ENCODE measurements at regions not wholly inside any gene's neighbourhood (a gene's known extent, or its start where the extent isn't known, plus 50 kb on each side); places are given as distances from the start of the nearest gene placed in this dataset.
A peak's percentile ranks its signal among the peaks of the same experiment; 100 is the strongest.

GRCh38 chr2:7899923-7900322, 781.9 kb upstream of the ID2 start:
- no peak for DNase-seq (ENCODE audit: extremely low read depth in 1 of 2, low read depth in 1 of 2)

DNA sequence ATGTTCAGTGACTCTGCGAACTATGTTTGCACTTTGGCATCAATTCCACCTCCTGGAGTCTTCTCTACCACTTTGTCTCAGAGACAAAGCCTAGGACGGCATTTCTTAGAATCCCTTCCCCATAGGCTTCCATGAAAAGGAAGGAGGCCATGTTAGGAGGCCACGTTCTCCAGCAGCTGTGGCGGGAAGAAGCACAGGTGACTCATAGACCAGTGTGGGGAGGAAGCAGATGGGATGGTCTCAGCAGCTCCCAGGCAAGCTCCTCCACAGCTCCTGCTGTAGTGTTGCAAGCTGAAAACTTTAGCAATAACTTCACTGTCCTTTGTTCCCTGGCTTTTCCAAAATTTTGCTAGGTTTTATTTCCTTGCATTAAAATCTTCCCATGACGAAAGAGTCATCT, 781.3 kb upstream of the ID2 start:
- DNase-seq (ENCODE audit: extremely low read depth in 1 of 2, low read depth in 1 of 2): no peak

GRCh38 chr2:7902251-7902765, 779.5 kb upstream of the ID2 start:
- no peak for DNase-seq (ENCODE audit: extremely low read depth in 1 of 2, low read depth in 1 of 2)

DNA sequence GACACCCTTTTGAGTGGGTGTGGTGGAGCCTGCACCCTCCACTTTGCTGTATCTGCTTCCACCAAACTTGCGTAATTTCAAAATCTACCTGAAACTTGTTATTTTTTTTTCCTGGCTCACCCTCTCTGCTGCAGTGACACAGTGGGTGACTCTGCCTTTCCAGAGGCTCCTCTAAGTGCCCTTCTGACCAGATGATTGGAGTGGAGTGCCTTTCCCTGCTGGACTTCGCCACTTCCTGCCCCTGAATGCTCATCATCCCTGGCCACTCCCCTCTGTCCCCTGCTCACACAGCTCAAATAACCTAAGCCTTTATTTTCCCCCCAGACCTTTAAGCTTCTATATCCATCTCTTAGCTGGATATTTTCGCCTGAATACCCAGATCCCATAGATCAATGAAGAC, 777.5 kb upstream of the ID2 start:
- no peak for DNase-seq (ENCODE audit: extremely low read depth in 1 of 2, low read depth in 1 of 2)

- DNase-seq (ENCODE audit: extremely low read depth in 1 of 2, low read depth in 1 of 2): no peak
Observed at GRCh38 chr2:7905756-7906155, 776.1 kb upstream of the ID2 start.

DNA sequence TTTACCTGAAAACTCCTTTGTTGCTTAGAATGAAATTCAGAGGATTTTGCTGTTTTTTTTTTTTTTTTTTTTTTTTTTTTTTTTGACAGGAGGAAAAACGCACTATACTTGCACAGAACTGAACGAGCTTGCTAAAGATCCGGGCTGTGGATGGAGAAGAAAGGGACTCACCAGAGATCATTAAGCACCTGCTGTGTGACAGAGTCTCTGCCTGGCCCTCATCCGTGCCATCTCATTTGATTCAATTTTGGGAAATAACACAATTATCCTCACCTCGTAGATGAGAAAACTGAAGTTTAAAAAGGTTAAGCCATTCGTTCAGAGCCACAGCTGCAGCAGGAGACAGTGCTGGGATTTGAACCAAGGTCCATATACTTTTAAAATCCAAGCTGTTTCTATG, 775.4 kb upstream of the ID2 start:
- DNase-seq (ENCODE audit: extremely low read depth in 1 of 2, low read depth in 1 of 2): no peak

- DNase-seq (ENCODE audit: extremely low read depth in 1 of 2, low read depth in 1 of 2): no peak
Observed at GRCh38 chr2:7907041-7907440, 774.8 kb upstream of the ID2 start.

DNA sequence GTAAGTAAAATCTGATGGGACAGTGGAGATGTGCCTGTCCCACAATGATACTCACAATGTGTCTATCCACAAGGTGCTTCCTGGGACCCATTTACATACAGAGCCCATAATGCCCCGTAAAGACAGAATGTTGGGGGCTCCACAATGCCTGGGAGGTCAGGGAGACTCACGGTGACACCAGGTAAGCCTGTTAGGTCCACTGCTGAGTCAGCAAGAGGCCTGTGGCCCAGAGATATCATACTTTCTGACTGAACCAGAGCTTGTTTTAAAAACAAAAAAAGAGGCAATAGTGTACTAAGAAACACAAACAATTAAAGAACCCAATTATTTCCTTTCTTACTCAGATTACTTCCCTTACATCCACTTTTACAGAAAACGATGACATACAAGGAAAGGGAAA, 771.1 kb upstream of the ID2 start:
- DNase-seq (ENCODE audit: extremely low read depth in 1 of 2, low read depth in 1 of 2): no peak

- no peak for DNase-seq (ENCODE audit: extremely low read depth in 1 of 2, low read depth in 1 of 2)
Observed at GRCh38 chr2:7911196-7911595, 770.7 kb upstream of the ID2 start.

DNA sequence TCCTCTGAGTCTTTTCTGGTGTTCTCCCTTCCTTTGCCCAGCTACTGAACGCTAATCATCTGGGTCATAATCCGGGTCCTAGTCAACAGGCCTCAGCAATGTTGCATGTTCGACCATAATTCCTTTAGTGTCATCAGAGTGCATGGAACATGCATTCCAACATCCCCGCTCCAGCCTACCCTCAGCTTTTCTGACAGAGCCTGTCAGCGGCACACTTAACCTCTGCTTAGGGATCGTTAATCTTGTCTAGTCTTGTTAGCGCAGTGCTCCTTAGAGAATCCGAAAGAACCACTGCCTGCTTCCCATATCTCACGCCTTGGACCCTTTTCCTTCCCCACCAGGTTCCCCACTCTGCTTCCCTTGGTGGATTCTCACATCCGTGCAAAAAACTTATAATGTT, 767.9 kb upstream of the ID2 start:
- DNase-seq (ENCODE audit: extremely low read depth in 1 of 2, low read depth in 1 of 2): no peak

DNA sequence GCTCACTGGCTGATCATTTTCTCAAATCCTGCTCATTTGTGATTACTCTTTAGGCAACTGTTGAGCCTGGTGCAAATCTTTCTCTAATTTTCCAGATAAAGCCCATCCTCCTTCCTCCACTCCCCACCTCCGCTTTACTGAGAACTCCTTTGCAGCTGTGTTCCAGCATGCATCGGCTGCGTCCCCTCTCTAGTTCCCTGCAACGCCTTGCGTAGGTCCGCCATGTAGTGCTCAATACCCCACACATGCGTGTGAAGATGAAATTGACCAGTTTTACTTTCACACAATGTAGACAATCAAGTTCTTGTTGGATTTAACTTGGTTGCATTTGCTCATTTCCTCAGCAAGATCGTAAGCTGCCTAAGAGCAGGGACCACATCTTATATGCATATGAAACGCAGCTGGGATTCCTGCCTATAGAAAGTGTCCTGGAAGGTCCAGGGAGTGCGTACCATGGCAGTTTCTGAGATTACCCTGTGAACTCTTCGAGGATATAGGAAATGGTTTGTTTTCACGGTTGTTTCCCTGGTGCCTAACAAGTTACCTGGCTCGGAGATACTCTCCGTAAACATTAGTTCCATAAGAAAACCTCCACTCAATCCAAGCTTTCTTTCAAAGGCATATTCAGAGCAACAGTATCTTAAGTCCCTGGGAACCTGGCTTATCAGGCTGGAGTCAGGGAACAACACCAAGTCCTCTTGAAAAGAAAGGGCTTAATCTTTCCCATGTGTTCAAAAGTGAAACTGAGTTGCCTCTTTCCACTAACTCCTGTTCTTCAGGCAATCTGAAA, 766.4 kb upstream of the ID2 start:
- DNase-seq (ENCODE audit: extremely low read depth in 1 of 2, low read depth in 1 of 2): no peak

- DNase-seq (ENCODE audit: extremely low read depth in 1 of 2, low read depth in 1 of 2): no peak
Observed at GRCh38 chr2:7916670-7917069, 765.2 kb upstream of the ID2 start.

DNA sequence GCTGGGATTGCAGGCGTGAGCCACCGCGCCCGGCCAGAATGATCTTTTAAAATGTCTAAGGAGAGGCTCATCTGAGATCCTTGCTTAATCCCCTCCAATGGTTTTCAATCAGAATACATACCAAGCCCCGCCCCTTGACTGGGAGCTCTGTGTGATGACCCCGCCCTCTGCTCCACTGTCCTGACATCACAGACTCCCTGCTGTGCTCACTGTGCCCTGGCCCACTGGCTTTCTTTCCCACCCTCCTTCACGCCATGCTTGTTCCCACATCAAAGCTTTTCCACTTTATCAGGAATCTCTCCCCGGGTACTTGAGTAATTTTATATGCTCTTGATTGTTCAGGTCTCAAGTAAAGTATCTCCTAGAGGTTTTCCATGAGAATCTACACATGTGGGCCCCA, 762.3 kb upstream of the ID2 start:
- no peak for DNase-seq (ENCODE audit: extremely low read depth in 1 of 2, low read depth in 1 of 2)

DNA sequence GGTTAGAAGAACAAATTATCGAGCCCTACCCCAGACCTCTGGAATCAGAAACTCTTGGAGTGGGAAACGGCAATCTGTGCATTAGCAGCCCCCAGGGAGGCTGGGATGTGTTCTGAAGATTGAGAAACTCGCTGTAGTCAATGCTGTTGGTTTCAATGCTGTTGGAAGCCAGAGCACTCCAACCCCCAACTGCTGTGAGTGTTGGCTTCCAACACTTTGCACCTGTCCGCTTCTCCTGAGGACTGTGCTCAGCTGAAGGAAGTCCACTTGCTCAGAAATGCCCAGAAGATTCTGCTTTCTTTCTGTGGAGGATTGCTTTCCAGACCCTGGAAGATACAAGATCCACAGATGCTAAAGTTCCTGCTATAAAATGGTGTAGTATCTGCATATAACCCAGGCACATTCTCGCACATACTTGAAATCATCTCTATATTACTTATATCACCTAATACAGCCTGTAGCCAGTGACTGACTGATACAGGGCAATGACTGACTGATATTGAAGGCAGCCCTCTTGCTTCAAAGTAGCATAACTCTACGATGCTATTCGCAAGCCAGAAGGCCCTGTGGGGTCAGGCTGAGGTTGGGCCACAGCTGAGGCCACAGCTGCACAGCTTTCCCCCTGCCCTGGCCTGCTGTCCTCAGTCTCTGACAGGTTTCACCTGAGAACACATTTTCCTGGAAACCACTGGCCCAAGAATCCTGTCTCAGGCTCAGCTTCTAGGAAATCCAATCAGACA, 757.7 kb upstream of the ID2 start:
- DNase-seq (ENCODE audit: extremely low read depth in 1 of 2, low read depth in 1 of 2): no peak

GRCh38 chr2:7925506-7925905, 756.4 kb upstream of the ID2 start:
- DNase-seq (ENCODE audit: extremely low read depth in 1 of 2, low read depth in 1 of 2): no peak

- DNase-seq (ENCODE audit: extremely low read depth in 1 of 2, low read depth in 1 of 2): no peak
Observed at GRCh38 chr2:7927691-7928090, 754.2 kb upstream of the ID2 start.

DNA sequence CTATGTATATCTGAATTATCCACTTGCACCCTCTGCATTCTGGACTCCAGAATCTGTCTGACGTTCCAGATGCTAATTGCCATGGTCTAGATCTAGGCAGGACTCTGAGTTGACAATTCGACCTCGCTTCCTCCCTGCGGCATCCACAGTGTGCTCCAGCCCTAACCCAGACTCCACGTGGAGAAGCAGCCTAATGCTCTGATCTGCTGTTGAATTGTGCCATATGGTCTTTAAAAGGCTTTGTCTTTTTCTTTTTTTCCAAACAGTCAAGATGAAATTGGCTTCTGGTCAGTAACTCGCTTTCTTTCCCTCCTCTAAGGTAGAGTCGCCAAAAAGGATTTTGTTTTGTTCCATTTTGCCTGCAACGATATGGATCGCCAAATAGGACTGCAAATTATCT, 752.6 kb upstream of the ID2 start:
- DNase-seq (ENCODE audit: extremely low read depth in 1 of 2, low read depth in 1 of 2): no peak

DNA sequence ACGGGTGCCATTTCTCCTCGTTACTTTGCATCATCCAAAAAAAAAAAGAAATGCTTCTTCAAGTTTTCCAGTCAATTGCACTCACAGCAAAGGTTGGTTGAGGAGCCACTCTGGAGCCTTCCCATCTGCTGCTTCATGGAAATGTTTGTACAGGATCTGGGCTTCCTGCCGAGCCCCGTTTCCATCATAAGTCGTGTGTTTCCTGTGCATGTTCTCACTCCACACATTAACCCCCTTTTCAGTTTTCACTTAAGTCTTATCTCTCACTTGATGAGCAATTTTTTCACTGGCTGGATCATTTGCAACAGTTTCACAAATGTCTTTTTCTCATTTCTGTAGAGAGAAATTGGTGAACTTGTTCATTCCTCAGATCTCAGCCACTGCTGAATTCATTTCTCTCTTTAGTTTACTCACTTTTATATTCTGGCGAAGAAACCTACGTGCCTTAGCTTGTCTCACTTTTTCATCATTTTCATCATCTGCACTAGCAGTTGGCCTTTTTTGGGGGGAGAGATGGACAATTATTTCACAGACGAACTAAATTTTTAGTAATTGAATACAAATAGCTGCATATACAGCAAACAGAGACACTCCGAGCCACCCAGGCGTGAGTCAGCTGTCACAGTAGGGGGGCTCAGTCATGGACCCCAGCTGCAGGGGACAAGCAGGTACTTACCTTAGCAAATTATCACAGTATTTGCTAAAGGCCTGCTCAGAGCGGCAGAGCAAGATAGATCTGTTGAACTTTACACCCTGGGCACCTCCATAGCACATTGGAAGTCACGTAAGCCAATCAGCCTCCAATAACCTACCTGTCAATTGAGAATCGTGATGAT, 750.8 kb upstream of the ID2 start:
- DNase-seq (ENCODE audit: extremely low read depth in 1 of 2, low read depth in 1 of 2): peak in 1 of 2 donors; percentile 17

- DNase-seq (ENCODE audit: extremely low read depth in 1 of 2, low read depth in 1 of 2): no peak
Observed at GRCh38 chr2:7931808-7932207, 750.0 kb upstream of the ID2 start.

DNA sequence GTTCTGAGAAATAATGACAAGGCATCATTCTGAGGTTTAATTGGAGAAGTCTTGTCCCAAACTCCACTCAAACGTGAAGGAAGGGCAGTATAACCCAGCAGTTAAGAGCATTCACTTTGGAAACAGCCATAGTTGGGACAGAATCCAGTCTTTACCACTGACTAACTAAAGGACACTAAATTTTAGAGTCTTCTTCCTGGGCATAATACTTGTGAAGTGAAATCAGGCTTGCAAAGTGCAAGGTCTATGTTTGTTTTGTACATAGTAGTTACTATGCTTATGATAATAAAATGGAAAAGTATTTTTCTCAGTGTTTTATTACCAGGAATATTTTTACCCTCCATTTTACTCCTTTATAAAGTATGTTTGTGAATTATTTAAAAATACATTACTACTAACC, 748.2 kb upstream of the ID2 start:
- no peak for DNase-seq (ENCODE audit: extremely low read depth in 1 of 2, low read depth in 1 of 2)

DNA sequence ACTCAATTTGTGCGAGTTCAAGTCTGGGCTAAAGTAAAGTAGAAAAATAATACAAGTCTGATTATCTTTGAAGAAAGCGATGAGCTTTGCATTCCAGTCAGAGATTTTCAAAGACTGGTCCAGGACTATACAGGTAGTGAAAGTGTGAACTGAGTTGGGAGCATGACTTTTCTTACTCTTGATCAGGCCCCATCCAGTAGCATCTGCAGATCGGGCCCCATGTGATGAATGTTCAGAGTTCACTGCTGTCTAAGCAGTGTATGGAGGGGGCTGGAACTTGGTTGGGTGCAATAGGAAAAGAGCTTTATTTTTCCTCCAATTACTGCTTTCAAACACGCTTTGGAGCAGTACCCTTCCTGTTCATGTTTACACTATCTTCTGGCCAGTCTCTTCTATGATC, 747.4 kb upstream of the ID2 start:
- no peak for DNase-seq (ENCODE audit: extremely low read depth in 1 of 2, low read depth in 1 of 2)
